Retina (tissue), 1 donor: ENCODE measurements at regions not wholly inside any gene's neighbourhood (a gene's known extent, or its start where the extent isn't known, plus 50 kb on each side); places are given as distances from the start of the nearest gene placed in this dataset.

ENCODE experiments used
- DNase-seq: peaks from one replicate; pipeline ENCODE4 v3.0.0-alpha.2; 2016

GRCh38 chr5:68543212-68543611, 327.7 kb downstream of the PIK3R1 start:
- no peak for DNase-seq

DNA sequence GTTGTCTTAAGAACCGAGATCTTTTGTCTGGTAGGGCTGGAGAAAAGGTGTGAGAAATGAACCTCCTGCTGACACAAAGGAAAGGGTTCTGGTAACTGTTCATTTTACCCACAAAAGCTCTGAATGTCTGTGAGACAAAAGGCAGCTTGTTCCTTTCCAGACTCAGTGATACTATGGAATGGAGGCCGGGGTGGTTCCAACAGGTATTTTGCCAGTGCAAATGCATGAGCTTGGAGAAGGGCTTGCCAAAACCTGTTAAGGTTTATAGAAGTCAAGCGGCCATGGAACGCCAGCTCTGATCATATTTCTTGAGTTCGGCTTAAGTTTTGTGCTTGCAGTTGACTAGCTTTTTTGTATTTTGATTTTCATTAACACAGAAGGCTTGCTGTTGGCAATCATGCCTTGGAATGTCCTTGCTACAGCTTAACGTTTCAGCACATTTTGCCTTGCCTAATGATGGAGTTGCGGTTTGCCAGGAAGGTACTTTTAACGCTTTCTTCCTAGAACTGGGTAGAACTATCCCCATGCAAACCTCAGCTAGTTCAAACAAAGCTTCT, 328.6 kb downstream of the PIK3R1 start:
- no peak for DNase-seq

GRCh38 chr5:68544648-68545552, 329.3 kb downstream of the PIK3R1 start:
- peak; percentile 47 for DNase-seq

- DNase-seq: peak; percentile 61
Measured at GRCh38 chr5:68545636-68546295, 330.2 kb downstream of the PIK3R1 start.

DNA sequence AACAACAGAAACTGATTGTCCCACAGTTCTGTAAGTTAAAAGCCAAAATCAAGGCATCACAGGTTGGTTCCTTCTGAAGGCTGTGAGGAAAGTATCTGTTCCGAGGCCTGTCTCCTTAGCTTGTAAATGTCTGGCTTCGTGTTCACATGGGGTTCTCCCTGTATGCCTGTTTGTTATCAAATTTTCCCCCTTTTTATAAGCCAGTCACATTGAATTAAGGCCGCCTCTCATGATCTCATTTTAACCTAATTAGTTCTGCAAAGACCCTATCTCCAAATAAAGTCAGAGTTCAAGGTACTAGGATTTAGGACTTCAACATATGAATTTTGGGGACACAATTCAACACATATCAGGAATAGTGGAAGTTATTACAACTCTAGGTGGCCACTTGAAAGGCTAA, 331.5 kb downstream of the PIK3R1 start:
- DNase-seq: peak; percentile 56

DNA sequence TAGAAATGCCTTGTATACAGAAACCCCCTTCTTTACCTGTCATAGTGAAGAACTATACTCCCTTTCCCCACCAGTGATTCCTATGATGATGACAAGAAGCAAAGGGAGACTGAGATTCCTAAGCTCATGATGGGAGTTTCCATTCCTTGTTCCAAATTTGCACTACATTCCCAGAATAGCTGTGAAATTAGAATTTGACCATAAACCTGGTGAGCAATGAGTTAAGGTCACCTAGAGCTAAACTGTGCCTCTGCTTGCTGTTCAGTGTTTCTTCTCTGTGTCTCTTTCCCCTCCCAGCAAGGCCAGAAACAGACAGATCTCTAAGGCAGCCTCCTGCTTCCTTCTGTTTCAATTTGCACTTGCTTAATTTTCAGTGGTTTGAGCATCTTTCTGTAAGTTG, 332.1 kb downstream of the PIK3R1 start:
- no peak for DNase-seq

- no peak for DNase-seq
Measured at GRCh38 chr5:68548959-68549676, 333.6 kb downstream of the PIK3R1 start.

GRCh38 chr5:68550015-68550414, 334.5 kb downstream of the PIK3R1 start:
- no peak for DNase-seq

GRCh38 chr5:68551436-68551835, 335.9 kb downstream of the PIK3R1 start:
- no peak for DNase-seq

DNA sequence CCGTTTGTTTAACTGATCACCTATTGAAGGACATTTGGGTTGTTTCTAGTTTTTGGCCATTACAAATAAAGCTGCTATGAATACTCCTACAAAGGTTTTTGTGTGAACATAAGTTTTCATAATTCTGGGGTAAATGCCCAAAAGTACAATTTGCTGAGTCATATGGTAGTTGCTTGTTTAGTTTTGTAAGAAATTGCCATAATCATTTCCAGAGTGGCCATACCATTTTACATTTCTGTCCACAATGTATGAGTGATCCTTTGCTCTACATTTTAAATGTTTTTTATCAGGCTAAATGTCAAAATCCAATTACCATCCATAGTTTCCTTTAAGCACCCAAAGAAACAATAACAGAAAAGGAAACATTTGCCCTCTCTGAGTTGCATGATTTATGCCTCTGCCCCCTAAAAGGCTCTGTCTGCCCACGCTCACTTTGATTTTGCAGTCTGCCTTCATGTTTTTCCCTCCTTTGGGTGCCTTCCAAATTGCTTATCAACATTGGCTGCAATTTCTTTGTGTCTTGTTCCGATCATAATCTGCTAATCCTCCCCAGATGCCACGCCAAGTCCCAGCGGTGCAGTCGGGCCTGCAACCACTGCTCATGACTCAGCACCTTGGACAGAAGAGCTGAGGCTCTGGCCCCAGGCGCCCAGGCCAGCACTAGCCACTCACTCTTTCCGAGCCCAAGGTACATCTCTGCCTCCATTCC, 339.2 kb downstream of the PIK3R1 start:
- DNase-seq: no peak

GRCh38 chr5:68555907-68556681, 340.5 kb downstream of the PIK3R1 start:
- DNase-seq: no peak

GRCh38 chr5:68557162-68557936, 341.8 kb downstream of the PIK3R1 start:
- DNase-seq: no peak

DNA sequence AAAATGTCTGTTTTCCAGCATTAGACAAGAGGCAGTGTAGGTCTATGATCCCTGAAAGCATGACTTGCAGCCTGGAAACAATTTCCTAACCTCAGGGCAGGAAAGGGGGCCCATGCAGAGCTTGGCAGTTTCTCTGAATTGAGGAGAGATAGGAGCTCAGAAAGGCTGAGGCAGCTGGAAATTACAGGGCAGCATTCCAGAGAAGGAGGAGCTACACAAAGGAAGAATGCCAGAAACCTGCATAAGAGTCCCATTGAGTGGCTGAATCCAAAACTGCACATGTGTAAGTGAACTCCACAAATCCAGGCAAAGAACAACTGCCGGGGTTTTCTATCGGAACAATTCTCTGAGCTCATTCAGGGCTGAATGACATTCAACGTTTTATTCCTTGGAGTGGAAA, 346.8 kb downstream of the PIK3R1 start:
- no peak for DNase-seq

DNA sequence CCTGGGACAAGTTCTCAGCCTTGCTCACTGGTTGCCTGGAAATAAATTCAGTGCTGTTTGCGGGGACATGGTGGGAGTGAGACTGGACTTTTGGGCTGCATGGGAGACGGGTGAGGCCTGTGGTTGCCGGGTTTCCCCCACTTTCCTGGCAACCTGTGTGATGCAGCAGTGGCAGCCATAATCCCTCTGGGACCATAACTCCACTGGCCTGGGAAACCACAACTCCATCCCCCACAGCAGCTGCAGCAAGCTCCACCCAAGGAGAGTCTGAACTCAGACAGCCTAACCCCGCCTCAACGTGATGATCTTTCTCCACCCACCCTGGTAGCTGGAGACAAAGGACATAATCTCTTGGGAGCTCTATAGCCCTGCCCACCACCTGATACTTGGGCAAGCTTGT, 349.9 kb downstream of the PIK3R1 start:
- DNase-seq: no peak

DNA sequence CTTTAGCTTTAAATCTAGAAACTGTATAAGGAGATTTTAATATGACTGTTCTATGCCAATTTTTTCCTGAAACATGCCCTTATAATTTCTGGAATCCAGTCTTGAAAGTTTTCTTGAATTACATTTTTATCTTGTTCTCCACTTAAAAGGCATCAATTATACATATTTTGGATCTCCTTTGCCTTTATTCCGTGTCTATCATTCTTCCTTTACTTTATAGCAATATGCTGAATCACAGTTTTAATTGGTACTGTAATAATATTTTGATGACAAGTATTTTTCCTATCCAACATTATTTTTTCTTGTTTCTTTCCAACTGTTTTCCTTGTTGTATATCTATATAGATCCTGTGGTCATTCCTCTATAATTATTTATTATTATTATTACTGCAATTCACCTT, 361.2 kb downstream of the PIK3R1 start:
- no peak for DNase-seq

GRCh38 chr5:68582284-68582683, 366.7 kb downstream of the PIK3R1 start:
- DNase-seq: no peak

DNA sequence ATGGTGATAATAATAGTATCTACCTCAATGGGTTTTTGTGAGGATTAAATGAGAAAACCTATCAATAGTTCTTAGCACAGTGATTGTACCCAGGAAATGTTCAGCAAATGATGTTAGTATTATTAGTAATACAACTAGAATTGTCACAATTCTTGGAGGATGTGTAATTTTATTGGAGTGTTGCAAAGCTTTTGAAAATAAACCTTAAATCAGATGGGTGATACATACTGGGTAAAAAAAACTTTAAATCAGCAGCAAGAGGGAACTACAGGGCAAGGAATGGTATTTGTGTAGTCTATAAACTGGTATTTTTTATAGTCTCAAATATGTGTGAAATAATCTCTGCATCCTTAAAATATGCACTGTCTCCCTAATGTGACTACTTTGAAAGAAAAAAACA, 371.6 kb downstream of the PIK3R1 start:
- no peak for DNase-seq

DNA sequence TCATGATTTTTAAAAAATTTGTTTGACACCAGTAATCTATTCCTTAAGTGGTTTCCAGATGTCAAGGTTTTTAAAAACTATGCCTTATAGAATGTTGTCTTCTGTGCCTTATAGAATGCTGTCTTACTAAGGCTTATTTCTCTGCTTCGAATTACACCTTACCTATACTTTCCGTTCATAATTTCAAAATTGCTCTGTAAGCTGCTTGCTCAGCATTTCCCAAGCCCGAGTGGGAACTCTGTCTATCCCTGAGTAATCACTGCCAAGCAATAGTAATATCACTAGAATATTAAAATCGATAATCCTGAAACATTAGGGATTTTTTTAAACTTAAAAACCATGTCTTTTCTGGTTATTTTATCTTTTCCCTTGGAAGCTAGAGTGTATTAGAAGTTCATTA, 376.3 kb downstream of the PIK3R1 start:
- DNase-seq: no peak

GRCh38 chr5:68592351-68592750, 376.8 kb downstream of the PIK3R1 start:
- no peak for DNase-seq

DNA sequence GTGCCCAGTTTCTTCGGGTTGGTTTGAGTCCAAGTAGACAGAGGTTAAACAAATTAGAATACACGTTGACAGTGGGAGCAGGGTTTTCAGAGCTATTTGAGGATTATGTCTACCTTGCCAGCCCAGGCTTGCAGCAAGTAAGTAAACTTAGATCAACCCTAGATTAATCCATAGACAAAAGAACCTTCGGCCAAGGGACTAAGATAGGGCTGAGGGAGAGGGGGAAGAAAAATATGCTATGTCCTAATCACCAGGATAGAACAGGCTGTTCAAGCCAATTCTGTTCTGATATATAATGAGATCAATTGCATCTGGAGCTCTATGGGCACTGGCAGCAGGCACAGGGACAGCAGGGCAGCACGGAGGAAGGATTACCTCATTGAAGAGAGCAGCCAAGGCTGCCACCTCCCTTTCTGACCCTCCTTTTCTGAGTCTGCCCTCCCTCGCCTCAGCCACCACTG, 377.7 kb downstream of the PIK3R1 start:
- DNase-seq: no peak

- DNase-seq: no peak
Measured at GRCh38 chr5:68612972-68613371, 397.4 kb downstream of the PIK3R1 start.
